Smooth muscle cell (in vitro differentiated cells): ENCODE measurements at regions not wholly inside any gene's neighbourhood (a gene's known extent, or its start where the extent isn't known, plus 50 kb on each side); places are given as distances from the start of the nearest gene placed in this dataset.

Experiments used
- DNase-seq: peaks from one replicate; lab custom pipeline; 2025; ENCODE audit not compliant: unreplicated experiment; lab: John Stamatoyannopoulos, UW
- H2AFZ ChIP-seq: fragments of 200-600 bp; sonication (generic); 2 replicates; pipeline ENCODE4 v1.6.0; 2016; ENCODE audit warnings: antibody characterized with exemption, low read depth, mild to moderate bottlenecking
- H3F3A ChIP-seq: fragments of 200-600 bp; sonication (generic); 2 replicates; pipeline ENCODE4 v1.6.0; 2017; ENCODE audit warnings: antibody characterized with exemption, low read depth
- H3K27ac ChIP-seq: fragments of 200-600 bp; sonication (generic); 2 replicates; pipeline ENCODE4 v1.5.1; 2016; ENCODE audit warnings: low read depth, mild to moderate bottlenecking
- H3K27me3 ChIP-seq: fragments of 200-600 bp; sonication (generic); 2 replicates; pipeline ENCODE4 v1.6.1; 2016; ENCODE audit warnings: low read depth, mild to moderate bottlenecking
- H3K36me3 ChIP-seq: fragments of 200-600 bp; sonication (generic); 2 replicates; pipeline ENCODE4 v1.5.1; 2016; ENCODE audit warnings: low read depth
- H3K4me1 ChIP-seq: fragments of 200-600 bp; sonication (generic); 2 replicates; pipeline ENCODE4 v1.5.1; 2016; ENCODE audit warnings: low read depth
- H3K4me2 ChIP-seq: fragments of 200-600 bp; sonication (generic); 2 replicates; pipeline ENCODE4 v1.6.0; 2016; ENCODE audit warnings: mild to moderate bottlenecking
- H3K4me3 ChIP-seq: fragments of 200-600 bp; sonication (generic); 2 replicates; pipeline ENCODE4 v1.5.1; 2016; ENCODE audit warnings: mild to moderate bottlenecking
- H3K79me2 ChIP-seq: fragments of 200-600 bp; sonication (generic); 2 replicates; pipeline ENCODE4 v1.6.0; 2016; ENCODE audit warnings: low read depth, mild to moderate bottlenecking
- H3K9ac ChIP-seq: fragments of 200-600 bp; sonication (generic); 2 replicates; pipeline ENCODE4 v1.6.0; 2016; ENCODE audit warnings: low read depth
- H3K9me3 ChIP-seq: fragments of 200-600 bp; sonication (generic); replicated peaks from 2 replicates; pipeline ENCODE4 v1.5.1; 2016; ENCODE audit warnings: low read depth
- H4K20me1 ChIP-seq: fragments of 200-600 bp; sonication (generic); 2 replicates; pipeline ENCODE4 v1.6.0; 2016; ENCODE audit warnings: low read depth
- WGBS: methylation state at CpG from one replicate; pipeline ENCODE4 v1.1.7; 2016; ENCODE audit warnings: low lambda C conversion rate; 5-methylcytosine and 5-hydroxymethylcytosine counted together
- TF ChIP-seq, protein P1 (sequence below): fragments of 200-600 bp; sonication (generic); IDR thresholded peaks from 2 replicates; pipeline ENCODE4 v1.5.1; 2017; ENCODE audit warnings: borderline replicate concordance, mild to moderate bottlenecking, antibody characterized with exemption; ENCODE audit not compliant: insufficient read depth, poor library complexity, severe bottlenecking

- Histone ChIP-seq H3F3A (no peaks in the 10 kb centered on the region), H4K20me1 (no peaks in the 10 kb centered on the region), H3K4me1 (no peaks in the 10 kb centered on the region), H3K9ac (no peak overlapping the region), H3K79me2 (no peaks in the 10 kb centered on the region), H3K9me3 (no peaks in the 10 kb centered on the region), H3K4me3 (no peak overlapping the region), H3K27ac (no peak overlapping the region), H3K4me2 (no peak overlapping the region), H3K36me3 (no peaks in the 10 kb centered on the region), H2AFZ (no peak overlapping the region), H3K27me3 (no peaks in the 10 kb centered on the region)
- TF ChIP-seq, protein P1, sequence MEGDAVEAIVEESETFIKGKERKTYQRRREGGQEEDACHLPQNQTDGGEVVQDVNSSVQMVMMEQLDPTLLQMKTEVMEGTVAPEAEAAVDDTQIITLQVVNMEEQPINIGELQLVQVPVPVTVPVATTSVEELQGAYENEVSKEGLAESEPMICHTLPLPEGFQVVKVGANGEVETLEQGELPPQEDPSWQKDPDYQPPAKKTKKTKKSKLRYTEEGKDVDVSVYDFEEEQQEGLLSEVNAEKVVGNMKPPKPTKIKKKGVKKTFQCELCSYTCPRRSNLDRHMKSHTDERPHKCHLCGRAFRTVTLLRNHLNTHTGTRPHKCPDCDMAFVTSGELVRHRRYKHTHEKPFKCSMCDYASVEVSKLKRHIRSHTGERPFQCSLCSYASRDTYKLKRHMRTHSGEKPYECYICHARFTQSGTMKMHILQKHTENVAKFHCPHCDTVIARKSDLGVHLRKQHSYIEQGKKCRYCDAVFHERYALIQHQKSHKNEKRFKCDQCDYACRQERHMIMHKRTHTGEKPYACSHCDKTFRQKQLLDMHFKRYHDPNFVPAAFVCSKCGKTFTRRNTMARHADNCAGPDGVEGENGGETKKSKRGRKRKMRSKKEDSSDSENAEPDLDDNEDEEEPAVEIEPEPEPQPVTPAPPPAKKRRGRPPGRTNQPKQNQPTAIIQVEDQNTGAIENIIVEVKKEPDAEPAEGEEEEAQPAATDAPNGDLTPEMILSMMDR: no peak
- WGBS: 92% methylated on average over 5 of the region's 5 CpGs
- DNase-seq: no peak
These were observed 415.9 kb upstream of the SLC8A1 start for GRCh38 chr2:40867829-40868228.

- H3K79me2 ChIP-seq: no peaks in the 10 kb centered on the region
- H3K9ac ChIP-seq: no peak overlapping the region
- no peak overlapping the region for H3K4me3 ChIP-seq
- no peaks in the 10 kb centered on the region for H3K36me3 ChIP-seq
- TF ChIP-seq, protein P1: no peak
- H2AFZ ChIP-seq: no peak overlapping the region
- WGBS: 75% methylated on average over 2 of the region's 2 CpGs
- H3K27ac ChIP-seq: no peak overlapping the region
- H3K27me3 ChIP-seq: no peaks in the 10 kb centered on the region
- DNase-seq: no peak
- H4K20me1 ChIP-seq: no peaks in the 10 kb centered on the region
- H3K4me2 ChIP-seq: no peak overlapping the region
- H3K9me3 ChIP-seq: no peaks in the 10 kb centered on the region
- H3F3A ChIP-seq: no peaks in the 10 kb centered on the region
- no peaks in the 10 kb centered on the region for H3K4me1 ChIP-seq
These were observed 420.7 kb upstream of the SLC8A1 start for GRCh38 chr2:40872580-40872979.

DNA sequence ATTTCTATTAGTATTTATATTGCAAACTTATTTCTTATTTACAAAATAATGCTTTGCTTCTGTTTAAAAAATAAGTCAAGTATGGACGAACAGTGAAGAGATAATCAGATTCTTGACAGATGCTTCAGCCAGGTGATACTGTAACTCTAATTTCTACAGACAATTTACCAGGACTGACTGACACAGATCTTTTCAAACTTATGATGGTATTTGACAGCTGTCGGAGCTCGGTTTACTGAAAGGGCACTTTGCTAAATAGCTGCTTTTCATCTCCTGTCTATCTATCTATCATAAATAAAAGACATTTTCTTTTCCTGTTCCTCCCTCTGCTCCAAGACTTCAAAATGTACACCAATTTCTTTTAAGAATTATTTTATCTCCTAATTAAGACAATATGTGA is 422.5 kb upstream of the SLC8A1 start:
- no peaks in the 10 kb centered on the region for H3K27me3 ChIP-seq
- H3K4me2 ChIP-seq: no peak overlapping the region
- no peaks in the 10 kb centered on the region for H3K36me3 ChIP-seq
- no peaks in the 10 kb centered on the region for H3K9me3 ChIP-seq
- no peaks in the 10 kb centered on the region for H3F3A ChIP-seq
- H3K27ac ChIP-seq: no peak overlapping the region
- no peak for DNase-seq
- no peaks in the 10 kb centered on the region for H4K20me1 ChIP-seq
- TF ChIP-seq, protein P1: no peak
- H3K79me2 ChIP-seq: no peaks in the 10 kb centered on the region
- no peak overlapping the region for H2AFZ ChIP-seq
- no peak overlapping the region for H3K9ac ChIP-seq
- no peaks in the 10 kb centered on the region for H3K4me1 ChIP-seq
- WGBS: 88% methylated on average over 3 of the region's 3 CpGs
- no peak overlapping the region for H3K4me3 ChIP-seq

DNA sequence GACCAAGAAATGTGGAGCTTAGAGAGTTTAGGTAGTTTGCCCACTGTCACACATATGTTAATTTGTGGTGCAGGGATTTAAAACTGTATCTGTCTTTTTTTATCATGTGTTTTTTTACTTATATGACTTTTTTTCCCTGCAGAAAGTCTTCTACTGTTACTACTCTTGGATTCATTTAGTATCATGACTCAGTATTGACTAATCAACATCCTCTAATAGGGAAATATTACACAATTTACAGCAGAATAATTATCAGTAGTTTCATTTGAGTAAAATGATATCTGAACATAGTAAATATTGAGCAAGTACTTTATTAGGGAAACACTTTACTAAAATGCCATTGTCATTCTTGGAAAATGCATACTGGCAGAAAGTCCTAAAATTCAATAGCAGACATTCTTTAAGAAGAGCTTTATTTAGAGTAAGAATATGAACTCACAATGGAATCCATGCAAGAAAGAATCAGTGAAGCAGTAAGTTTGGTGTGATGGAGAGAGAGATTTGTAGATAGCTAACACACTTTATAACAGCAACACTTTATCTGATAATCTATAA is 425.9 kb upstream of the SLC8A1 start:
- Histone ChIP-seq H3K9me3 (no peaks in the 10 kb centered on the region), H3K4me3 (no peak overlapping the region), H3K79me2 (no peaks in the 10 kb centered on the region), H3K27ac (no peak overlapping the region), H2AFZ (no peak overlapping the region), H3K27me3 (no peaks in the 10 kb centered on the region), H3K4me1 (no peaks in the 10 kb centered on the region), H3K4me2 (no peak overlapping the region), H3F3A (no peaks in the 10 kb centered on the region), H4K20me1 (no peaks in the 10 kb centered on the region), H3K9ac (no peak overlapping the region), H3K36me3 (no peaks in the 10 kb centered on the region)
- no peak for DNase-seq
- TF ChIP-seq, protein P1: no peak
